HG03432 (cell line): ENCODE measurements at regions not wholly inside any gene's neighbourhood (a gene's known extent, or its start where the extent isn't known, plus 50 kb on each side); places are given as distances from the start of the nearest gene placed in this dataset.
"Not testable (repeated sequence)": the region's sequence is repeated elsewhere in the genome, so short reads cannot be mapped to it uniquely, and the experiment has no call there.

Experiments used
- ATAC-seq: cut with Tn5 transposase; IDR thresholded peaks from one replicate; pipeline ENCODE4 v1.9.1; 2021; ENCODE audit warnings: mild to moderate bottlenecking, moderate library complexity; ENCODE audit not compliant: unreplicated experiment

DNA sequence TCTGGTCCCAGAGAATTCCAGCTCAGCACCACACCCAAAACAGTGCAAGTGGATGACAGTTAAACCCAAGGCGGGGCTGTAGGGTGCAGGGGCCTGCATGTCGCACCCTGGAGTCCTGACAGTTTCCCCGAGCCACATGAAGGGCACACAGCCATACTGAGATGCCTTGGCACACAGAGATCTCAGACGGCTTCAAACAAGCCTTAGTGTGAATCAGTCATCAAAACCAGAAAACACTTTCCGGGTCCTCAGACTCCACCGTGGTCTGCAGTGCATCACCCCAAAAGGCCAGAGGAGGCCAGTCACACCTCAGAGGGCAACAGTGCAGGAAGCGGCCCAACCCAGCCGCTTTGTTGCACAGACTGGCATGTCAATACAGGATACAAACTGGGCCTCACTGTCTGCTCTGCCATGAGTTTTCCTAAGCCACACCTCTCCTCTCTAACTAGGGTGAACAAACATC is 64.6 kb upstream of the ENPP6 start:
- ATAC-seq: peak; percentile 29

DNA sequence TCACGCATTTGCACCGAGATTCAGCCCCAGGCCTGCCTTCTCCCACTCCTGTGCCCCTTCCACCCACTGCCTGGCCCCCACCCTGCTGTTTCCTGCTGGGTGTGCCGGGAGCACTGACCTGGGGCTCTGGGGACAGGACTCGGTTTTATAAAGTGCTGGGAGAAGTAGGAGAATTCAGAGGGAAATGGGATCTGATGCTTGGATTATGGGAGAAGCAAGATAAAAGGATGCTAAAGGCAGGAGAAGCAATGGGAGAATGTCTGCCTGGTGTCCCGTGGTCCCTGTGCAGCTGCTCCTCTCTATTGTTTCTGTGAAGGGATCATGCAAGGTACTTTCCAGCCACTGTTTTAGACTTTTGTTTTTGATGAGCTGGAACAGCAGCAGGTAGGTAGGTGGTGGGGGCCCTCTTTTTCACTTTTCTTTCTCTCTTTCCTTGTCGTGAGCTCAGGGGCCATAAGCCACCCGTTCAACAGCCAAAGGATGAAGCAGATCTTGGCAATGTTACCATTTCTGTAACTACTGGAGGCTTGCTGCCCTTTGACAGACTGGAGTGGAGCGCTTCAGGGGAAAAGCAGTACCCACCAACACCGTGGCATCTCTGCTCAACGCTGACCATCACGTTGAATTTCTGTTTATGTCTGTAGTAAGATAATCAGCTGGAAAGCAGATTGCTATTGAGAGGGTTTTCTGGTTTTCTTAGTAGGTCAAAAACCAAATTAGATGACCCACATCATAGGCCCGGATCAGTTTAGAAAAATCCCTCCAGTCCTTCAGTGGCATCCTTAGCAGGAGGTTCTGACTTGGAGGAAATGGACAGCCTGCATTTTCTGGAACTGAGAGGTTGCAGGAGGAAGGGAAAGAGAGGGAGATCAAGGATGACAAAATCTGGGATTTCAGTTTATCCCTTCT is 63.8 kb upstream of the ENPP6 start:
- ATAC-seq: peak; percentile 34

DNA sequence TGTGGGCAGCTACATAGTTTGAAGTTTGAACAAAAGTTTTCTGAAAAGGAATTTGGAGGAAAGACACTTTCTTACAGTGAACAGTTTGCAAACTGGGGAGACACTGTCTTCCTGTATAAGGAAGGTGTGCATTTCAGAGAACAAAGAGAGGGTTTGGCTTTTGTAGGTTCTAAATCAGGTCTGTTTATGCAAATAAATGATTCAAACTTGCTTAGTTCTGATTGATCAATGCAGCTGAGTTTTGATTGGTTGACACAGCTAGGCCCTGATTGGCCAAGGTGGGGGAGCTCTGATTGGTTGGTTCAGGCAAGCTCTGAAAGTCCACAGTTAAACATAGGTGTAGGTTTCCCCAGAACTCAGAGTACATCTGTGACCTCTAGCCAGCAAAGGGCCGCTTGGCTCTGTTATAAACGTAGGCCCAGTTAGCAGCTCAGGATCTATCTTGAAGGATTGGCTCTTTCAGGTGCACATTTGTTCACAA is 63.0 kb upstream of the ENPP6 start:
- ATAC-seq: peak; percentile 39

DNA sequence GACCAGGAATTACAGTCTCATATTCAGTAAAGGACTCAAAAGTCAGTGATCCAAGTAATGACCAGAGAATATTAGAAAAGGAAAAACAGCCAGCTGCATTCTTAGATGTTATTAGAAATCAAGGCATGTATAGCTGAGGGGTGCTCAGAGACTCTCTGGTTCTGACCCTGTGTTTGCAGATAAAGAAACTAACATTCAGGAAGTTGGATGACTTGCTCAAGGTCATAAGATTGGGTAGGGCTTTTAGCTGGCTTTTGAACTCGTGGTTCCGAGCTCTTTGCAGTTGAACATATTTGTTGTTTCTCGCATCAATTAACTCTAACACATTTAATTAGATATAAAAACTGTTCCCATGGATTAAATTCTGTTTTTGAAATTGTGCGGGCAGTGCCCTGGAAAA is 62.5 kb upstream of the ENPP6 start:
- no peak for ATAC-seq

DNA sequence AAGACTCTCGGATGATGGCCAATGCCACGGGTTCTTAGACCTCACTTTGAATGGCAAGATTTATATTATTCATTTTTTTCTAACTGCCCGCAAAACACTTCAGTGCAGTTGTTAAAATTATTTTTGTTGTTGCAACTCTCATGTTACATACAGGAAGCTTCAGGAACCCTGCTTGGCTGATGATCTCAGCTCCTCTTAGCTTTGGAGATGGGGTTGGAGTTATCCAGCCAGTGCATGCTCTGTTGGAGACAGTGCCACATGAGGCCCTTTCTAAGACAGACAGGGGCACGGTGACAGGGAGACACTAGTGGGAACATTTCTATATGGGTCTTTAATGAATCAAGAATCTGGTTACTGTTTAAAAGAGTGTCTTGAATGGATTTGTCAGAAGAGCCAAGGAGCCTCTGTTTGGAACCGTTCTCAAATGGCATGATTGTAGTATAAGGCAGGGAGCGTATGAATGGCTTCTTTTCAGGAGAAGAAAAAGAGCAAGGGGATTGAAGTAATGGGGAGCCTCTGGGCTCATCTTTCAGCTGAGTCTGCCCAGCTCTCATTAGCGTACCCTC is 61.9 kb upstream of the ENPP6 start:
- no peak for ATAC-seq

DNA sequence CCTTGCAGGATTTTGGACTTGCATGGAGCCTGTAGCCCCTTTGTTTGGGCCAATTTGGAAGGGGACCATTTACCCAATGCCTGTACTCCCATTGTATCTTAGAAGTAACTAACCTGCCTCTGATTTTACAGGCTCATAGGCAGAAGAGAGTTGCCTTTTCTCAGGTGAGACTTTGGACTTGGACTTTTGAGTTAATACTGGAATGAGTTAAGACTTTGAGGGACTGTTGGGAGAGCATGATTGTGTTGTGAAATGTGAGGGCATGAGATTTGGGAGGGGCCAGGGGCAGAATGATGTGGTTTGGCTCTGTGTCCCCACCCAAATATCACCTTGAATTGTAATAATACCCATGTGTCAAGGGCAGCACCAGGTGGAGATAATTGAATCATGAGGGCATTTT is 60.1 kb upstream of the ENPP6 start:
- not testable (repeated sequence) for ATAC-seq

DNA sequence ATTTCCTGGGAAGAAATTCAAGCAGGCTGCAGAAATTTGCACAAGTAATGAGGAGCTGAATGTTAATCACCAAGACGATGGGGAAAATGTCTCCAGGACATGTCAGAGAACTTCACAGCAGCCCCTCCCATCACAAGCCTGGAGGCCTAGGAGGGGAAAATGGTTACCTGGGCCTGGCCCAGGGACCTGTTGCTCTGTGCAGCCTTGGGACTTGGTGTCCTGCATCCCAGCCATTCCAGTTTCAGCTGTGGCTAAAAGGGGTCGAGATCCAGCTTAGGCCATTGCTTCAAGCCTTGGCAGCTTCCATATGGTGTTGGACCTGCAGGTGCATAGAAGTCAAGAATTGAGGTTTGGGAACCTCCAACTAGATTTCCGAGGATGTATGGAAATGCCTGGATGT is 59.3 kb upstream of the ENPP6 start:
- not testable (repeated sequence) for ATAC-seq

DNA sequence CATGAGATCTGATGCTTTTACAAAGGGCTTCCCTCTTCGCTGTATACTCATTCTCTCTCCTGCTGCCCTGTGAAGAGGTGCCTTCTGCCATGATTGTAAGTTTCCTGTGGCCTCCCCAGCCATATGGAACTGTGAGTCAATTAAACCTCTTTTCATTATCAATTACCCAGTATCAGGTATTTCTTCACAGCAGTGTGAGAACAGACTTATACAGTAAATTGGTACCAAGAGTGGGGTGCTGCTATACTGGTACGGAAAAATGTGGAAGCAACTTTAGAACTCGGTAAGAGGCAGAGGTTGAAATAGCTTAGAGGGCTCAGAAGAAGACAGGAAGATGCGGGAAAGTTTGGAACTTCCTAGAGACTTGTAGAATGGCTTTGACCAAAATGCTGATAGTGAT is 58.7 kb upstream of the ENPP6 start:
- not testable (repeated sequence) for ATAC-seq

DNA sequence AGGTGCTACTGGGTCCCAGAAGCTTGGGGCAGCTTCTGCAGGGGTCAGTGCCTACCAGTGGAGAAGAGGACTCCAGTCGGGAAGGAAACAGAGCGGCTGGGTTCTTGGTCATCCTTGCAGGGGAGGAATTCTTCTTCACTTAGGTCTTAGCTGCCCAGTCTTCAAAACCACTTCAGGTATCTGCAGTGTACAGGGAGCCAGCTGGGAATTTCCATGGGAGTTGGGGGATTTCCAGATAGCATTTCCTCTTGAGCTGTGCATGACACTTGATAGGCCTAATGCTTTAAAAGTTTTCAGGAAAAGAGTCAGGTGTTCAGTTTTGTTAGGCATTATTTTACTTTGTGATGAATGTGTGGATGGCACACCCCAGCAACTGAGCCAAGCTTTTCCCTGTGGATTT is 58.1 kb upstream of the ENPP6 start:
- ATAC-seq: no peak

DNA sequence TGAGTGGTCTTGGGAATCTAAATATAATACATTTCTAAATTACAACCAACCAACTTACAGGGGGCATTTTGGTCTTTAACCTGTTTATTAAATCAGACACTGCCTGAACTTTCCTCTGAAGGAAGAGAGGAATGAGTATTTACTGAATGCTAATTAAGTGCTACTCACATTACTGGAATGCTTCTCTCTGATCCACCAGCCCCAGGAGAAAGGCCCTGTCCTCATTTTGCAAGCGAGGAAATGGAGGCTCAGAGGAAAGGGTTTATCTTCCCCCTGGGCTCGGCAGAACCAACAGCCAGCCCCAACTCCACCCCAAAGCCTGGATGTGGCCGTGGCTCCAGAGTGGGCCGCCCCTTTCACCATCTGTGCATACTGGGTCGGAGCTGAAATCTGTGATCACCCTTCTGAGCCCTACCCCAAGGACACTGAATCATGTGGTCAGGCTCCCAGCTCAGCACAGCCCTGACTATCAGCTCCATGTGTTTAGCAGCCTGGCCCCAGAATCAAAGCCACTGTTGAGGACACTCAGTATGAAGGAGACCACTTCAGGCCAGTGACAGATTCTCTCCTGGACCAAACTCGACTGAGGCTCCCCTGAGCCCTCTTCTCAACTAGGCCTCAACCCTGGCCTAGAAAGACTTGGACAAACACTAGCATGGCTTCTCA is 56.7 kb upstream of the ENPP6 start:
- no peak for ATAC-seq

DNA sequence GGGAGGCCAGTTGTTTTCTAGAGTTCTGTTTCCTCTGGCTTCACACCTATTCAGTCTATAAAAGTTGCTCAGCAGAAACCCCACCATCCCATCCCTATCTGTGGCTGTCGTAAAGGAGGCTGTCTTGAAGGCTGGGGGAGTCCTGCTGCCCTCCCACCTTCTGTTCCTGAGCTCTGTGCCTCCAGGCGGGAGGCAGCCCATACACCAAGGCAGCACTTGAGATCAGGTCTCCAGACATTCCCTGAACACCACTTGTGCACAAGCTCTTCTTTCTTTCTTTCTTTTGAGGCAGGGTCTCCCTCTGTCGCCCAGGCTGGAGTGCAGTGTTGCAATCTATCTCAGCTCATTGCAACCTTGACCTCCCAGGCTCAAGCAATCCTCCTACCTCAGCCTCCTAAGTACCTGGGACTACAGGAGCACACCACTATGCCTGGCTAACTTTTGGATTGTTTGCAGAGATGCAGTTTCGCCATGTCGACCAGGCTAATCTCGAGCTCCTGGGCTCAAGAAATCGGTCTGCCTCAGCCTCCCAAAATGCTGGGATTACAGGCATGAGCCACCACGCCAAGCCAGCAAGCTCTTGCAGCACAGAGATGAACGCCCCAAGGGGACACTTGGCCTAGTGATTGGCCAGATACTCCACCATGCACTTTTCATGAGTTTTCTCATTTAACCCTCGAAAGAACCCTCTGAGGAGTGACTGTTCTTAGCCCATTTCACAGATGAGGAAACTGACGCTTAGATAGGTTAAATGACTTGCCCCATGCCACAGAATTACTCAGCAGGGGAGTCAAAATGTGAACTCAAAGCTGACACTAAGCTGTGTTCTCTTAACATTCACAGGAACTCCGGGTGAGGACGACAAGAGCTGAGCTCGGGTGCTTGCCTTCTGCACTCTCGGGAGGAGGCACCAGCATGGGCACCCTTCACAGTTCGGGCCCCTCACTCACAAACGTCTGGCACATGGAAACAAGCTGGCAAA is 55.8 kb upstream of the ENPP6 start:
- peak; percentile 38 for ATAC-seq

DNA sequence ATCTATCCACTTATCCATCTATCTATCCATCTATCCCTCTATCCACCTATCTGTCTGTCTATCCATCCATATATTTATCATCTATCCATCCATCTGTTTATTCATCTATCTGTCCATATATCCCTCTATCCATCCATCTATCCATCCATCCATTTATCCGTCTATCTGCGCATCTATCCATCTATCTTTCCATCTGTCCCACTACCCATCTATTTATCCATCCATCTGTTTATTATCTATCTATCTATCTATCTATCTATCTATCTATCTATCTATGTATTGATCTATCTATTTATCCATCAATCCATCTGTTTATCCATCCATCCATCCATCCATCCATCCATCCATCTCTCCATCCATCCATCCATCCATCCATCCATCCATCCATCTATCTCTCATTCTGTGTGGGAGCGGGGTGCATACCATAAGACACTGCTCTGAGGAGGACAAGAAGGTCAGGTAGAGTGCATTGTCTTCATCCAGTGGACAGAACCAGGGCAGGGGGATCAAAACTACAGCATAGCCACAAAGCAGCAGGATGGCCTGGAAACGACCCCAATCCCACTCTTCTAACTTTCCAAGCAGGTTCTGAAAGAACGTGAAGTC is 53.2 kb upstream of the ENPP6 start:
- no peak for ATAC-seq

DNA sequence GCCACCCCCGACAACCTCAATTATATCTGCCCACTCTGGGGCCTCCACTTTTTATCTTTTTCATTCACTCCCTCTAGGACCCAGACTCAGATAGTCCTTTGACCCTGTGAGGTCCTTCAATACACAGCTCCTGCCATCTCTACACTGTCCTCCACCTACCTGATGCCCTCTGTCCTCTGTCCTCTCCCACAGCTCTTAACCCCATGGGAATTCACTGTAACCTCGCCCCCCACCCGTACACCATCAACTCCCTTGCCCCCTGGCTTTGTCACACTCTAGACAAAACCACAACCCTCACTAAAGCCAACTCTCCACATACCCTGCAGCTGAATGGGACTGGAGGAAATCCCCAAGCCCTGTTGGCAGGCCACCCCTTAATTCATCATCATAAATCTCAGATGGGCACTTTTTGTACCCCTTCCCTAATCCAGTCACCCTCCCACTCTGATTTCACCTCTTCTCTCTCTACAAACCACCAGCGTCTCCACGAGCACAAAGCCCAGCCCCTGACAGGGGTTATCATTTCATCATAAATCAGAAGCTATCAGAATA is 52.3 kb upstream of the ENPP6 start:
- no peak for ATAC-seq

DNA sequence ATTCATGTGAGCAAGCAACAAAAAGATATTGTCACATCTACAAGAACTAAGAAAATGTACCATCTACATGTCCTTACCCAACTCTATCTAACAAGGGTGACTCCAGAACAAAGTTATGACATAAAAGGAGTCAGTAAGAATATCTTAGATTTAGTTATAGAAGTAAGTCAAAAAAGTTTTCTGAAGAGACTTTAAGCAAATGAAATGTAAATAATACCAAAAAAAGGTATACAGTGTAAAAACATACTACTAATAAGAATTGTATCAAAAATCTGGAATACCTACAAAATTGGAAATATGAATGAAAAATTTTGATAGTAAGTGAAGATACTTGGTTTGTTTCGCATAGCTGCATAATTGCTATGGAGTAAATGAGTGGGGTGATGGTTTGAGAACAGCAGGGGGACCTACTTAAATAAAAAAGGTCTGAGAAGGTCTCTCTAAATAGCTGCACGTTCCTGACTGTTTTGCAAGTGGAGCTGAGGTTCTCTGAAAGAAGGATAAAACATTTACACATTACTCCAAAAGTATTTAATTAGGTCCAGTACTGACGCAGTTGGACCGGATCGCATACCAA is 51.0 kb upstream of the ENPP6 start:
- ATAC-seq: no peak

DNA sequence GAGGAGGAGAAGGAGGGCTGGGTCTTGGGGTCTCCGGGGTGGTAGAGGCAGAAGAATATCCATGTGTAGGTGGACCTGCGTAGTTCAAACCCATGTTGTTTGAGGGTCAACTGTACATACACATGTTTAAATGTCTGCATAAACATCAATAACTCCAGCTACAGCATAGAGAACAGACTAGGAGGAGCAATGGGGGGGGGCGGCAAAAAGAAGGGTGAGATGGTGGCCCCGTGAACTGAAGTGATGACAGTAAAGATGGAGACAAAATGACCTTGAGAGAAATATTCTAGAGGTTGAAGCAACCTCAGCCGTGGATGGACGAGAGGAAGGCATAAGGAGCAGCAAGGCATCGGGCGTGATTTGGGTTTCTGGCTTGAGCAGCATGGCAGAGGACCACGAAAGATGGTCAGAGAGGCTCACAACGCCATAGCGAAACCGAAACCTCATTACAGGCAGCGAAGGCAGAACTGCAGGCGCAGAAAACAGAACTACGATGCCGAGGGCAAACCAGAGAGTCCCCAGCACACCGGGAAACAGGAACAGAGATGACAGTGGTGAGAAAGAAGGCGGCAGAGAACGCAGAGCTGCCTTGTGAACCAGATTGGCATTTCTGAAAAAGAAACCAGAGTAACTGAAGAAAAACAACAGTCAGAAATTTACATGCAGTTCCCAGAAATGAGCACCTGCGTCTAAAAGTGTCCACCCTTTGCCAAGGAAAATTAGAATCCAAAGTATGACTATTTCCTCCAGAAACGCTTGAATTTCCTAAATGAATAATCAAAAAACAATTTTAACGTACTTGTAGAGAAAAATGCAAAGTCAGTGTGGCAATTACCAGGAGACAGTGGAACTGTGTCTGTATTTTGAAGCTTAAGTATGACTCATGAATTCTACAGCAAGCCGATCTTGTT is 50.3 kb upstream of the ENPP6 start:
- ATAC-seq: peak; percentile 84
